ENCODE measurements at regions not wholly inside any gene's neighbourhood (a gene's known extent, or its start where the extent isn't known, plus 50 kb on each side); places are given as distances from the start of the nearest gene placed in this dataset.

DNA sequence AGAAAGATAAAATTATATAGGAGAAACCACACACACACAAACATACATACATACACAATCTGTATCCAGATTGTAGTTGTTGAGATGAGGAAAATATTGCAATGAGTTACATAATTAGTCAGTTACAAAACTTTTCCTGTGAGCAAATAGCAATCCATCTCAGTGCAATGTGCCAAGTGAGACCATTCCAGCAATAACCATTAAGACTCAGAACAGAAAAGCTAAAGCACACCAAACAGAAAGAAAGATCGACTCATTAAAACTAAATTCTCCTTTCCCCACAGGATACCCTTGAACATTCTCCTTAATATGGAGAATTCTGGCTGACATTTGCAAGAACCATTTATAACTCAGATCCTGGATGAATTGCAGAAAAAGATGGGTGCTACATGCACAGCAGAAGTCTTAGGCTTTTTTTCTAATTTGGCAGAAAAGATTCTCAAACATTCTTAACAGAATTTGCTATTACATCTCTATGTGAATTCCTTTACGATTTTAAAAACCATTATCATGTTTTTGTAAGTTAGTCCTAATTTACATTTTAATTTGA is 1341.2 kb upstream of the SPRY2 start:
- no peak for DNase-seq (ENCODE audit: low read depth)

DNA sequence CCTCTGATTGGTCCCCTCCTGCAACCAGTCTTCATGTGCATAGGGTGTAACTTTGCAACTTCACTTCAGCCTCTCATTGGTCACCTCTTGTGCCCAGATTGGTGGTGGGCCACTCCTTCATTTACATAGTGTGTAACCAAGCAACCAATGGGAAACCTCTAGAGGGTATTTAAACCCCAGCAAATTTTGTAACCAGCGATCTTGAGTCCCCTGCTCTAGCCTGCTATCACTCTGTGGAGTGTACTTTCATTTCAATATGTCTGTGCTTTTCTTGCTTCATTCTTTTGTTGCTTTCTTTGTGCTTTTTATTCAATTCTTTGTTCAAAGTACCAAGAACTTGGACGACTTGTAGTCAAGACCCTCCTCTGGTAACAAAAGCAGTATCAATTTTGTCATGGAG is 1336.9 kb upstream of the SPRY2 start:
- DNase-seq (ENCODE audit: low read depth) = no peak

DNA sequence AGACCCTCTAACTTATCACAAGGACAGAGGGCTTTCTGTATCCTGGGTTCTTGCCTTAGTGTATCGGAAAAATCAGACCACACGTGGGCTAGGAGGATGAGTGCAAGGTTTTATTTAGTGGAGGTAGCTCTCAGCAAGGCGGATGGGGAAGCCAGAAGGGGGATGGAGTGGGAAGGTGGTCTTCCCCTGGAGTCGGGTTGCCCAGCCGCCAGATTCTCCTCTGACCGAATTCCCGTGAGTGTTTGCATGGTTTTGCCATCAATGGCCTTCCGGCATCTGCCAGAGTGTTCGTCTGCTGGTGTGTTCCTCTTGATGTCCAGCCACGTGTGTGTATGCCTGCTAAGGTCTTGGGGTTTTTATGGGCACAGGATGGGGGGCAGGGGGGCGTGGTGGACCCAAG is 1335.1 kb upstream of the SPRY2 start:
- no peak for DNase-seq (ENCODE audit: low read depth)

DNA sequence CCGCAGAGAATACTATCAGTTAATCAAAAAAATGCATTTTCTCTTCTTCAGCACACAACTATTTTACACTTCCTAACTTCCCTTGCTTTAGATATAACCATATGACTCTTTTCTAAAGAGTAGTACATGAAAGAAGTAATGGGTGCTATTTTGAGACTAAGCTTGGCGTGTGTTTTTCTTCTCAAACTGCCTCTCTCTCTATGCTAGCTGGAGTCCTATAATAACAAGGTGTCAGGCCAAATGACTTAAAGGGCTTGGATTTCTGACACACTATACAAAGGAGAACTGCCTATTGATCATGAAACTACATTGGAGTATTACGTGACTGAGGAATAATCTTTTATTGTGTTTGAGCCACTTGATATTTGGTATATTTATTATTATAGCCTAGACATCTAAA is 1330.1 kb upstream of the SPRY2 start:
- no peak for DNase-seq (ENCODE audit: low read depth)

DNA sequence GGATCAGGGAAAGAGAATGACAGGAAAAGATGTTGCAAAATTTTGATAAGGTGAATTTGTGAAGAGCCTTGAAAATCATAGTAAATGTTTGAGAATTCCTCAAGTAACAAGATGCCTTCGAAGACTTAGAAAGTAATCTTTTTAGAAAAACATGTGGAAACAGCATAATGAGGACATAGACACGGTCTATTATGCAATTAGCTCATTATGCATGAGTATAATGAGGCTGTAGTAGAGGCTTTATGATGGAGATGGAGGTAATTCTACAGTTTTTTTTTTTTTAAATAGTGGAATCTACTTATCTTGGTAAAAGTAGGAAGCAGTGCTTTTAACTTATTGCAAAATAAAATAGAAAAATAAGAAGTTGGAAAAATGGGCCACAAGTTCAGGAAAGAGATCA is 1329.1 kb upstream of the SPRY2 start:
- no peak for DNase-seq (ENCODE audit: low read depth)

- DNase-seq (ENCODE audit: low read depth) = no peak
These were observed 1323.9 kb upstream of the SPRY2 start for GRCh38 chr13:81664872-81665271.

DNA sequence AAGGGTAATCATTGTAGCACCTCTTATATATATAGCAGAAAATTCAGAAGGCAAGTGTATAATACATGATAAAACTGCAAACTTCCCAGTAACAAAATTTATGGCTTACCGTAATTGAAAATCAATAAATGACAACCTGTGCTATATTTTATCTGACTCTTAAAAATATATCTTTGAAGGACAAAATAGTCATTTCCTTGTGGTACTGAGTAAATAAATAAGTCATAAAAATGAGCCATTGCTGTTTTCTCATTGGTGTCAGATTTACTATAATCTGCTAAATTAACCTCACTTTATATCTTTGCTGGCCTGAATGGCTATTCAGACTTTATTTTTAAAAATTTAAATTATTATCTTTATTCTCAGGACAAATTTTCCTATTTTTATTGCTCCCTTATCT is 1319.1 kb upstream of the SPRY2 start:
- no peak for DNase-seq (ENCODE audit: low read depth)

GRCh38 chr13:81658598-81659370 is 1317.9 kb upstream of the SPRY2 start:
- DNase-seq (ENCODE audit: low read depth) = no peak

GRCh38 chr13:81639984-81640582 is 1299.2 kb upstream of the SPRY2 start:
- no peak for DNase-seq (ENCODE audit: low read depth)

GRCh38 chr13:81637457-81637856 is 1296.5 kb upstream of the SPRY2 start:
- no peak for DNase-seq (ENCODE audit: low read depth)

- DNase-seq (ENCODE audit: low read depth) = no peak
These were observed 1295.2 kb upstream of the SPRY2 start for GRCh38 chr13:81636120-81636519.

- no peak for DNase-seq (ENCODE audit: low read depth)
These were observed 1274.1 kb upstream of the SPRY2 start for GRCh38 chr13:81615031-81615430.

GRCh38 chr13:81610644-81611043 is 1269.7 kb upstream of the SPRY2 start:
- DNase-seq (ENCODE audit: low read depth) = no peak

DNA sequence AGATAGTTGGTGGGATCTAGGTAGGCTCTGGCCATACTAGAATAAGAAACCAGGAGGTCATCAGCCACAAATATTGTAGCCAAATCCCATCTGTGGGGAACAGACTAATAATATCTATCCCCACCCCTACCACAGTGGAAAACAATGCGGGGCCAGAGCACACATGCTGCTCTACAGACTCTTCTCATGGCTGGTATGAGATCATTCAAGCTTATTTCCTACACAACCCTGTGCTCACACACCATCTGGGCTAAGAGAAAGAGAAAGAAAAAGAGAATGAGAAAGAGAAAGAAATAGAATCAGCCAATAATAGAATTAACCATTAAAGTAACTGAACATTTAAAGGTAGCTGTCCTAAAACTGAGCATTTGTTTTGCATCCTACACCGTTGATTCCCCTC is 1268.4 kb upstream of the SPRY2 start:
- no peak for DNase-seq (ENCODE audit: low read depth)

- no peak for DNase-seq (ENCODE audit: low read depth)
These were observed 1265.1 kb upstream of the SPRY2 start for GRCh38 chr13:81606074-81606473.

DNA sequence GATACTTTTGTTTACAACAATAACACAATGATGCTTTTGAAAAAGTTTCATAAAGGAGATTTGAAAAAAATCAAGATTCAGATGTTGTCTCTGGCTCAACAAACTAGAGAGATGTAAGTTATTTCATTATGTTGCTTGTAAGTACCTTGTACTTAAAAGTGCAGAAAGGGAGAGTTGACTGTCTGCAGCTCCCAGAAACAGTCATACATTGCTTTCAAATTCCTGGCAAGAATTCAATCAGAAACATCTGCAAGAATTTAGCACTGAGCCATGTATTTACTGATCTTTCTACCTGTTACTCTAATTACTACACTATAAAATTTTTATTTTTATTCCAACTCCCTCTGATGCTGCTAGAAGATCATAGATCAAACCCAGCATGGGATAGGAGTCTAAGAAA is 1261.3 kb upstream of the SPRY2 start:
- DNase-seq (ENCODE audit: low read depth) = no peak

GRCh38 chr13:81597101-81597500 is 1256.2 kb upstream of the SPRY2 start:
- DNase-seq (ENCODE audit: low read depth) = no peak

GRCh38 chr13:81596224-81596753 is 1255.4 kb upstream of the SPRY2 start:
- no peak for DNase-seq (ENCODE audit: low read depth)

DNA sequence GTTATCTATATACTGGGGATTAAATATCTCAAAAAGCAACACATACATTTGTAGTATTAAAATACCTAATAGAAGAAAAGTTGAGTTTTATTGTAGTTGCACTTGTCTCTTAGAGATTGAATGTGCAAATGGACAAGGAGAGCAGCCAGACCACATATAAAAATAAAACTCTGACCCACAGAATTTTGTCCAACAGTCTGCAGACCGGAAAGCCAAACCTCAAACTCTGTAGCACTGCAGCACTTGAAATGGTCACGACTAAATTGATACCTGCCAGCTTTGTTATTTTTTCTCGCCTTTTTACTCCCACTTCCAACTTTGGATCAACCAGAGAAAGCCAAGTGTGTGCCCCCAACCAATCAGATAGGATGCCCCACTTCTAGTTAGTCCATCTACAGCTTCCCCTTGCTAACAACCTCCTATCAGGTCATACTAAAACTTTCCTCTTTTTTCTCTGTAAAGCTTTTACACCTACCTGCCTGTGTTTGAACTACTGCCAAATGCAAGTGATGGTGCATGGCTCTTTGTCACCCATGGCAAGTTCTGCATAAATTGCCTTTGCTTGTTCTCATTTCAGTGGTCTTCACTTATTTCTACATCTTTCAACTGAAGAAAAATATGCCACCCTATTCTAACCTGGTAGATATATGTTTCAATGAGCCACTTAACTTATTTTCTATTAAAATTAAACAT is 1250.7 kb upstream of the SPRY2 start:
- no peak for DNase-seq (ENCODE audit: low read depth)

DNA sequence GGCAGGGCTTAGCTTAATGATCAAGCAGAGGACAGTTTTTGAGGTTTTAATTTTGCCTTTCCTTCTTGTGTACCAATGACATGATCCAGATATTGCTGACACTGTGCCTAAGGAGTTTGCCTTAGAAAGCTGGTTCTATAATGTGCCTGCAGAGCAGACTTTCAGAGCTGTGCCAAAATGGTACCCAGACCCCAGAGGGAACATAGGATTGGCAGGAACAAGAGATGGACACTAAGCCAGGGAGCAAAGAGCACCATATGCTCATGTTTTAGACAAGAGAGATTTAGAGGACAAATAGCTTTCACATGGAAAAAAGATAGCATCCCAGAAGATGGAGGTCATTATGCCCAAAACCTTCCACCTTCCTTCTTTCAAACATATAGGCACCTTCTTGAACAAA is 1241.5 kb upstream of the SPRY2 start:
- DNase-seq (ENCODE audit: low read depth) = no peak

DNA sequence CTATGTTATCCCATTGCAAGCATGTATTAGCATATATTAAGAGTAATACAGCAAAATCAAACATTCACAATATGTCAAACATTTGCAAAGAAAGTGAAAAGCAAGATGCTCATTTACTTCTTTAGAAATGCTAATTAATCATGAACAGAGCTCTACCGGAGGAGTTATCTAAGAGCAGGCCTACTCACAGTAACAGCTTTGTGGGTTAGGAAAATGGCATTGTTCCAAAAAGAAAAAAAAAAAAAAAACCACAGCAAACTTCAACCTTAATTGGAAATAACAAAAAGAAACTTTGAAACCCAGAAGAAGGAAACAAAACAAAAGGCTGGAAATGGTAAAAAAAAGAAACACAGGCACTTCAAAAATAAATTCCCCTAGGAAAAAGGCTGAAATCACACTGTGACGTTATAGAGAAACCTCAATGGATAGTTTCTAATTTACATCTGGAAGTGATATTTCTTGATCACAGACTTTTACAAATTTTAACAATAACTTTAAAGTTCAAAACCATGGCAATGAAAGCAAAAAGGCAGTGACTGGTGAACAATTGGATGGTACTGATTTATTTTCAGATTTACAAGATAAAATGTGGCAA is 1236.8 kb upstream of the SPRY2 start:
- no peak for DNase-seq (ENCODE audit: low read depth)

DNA sequence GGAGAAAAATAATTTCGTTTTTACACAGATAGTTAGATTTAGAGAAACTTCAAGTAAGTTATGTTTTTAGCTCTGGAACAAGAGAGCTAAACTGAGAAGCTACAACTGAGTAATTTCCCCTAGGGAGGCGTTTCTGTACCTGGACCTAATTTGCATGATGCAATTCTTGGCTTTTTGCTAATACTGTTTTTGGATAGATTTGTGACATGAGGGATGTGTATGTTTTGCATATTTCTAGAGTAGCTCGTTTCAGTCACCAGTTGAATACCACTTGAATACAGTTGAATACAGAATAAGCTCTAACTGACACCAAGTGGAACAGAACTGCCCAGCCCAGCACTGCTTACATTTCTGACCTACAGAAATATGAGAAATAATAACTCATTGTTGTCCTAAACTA is 1227.9 kb upstream of the SPRY2 start:
- no peak for DNase-seq (ENCODE audit: low read depth)
